Keratinocyte (primary cell): ENCODE measurements at regions not wholly inside any gene's neighbourhood (a gene's known extent, or its start where the extent isn't known, plus 50 kb on each side); places are given as distances from the start of the nearest gene placed in this dataset.

Experiments used
- DNase-seq: peaks from one replicate; pipeline ENCODE4 v3.0.0-alpha.2; 2011; ENCODE audit warnings: low read depth, missing footprints, low spot score
- FAIRE-seq: peaks from 2 replicates; lab custom pipeline; 2011; peaks lifted over from hg19 to GRCh38; lab: Jason Lieb, UNC
- H2AFZ ChIP-seq: 2 replicates; pipeline ENCODE4 v1.6.0; 2012; ENCODE audit warnings: low read length, control low read depth, inconsistent platforms; ENCODE audit not compliant: control insufficient read depth
- H3K27ac ChIP-seq: 2 replicates; pipeline ENCODE4 v1.5.1; 2011; ENCODE audit warnings: low read length; ENCODE audit not compliant: control insufficient read depth, insufficient read depth
- H3K27me3 ChIP-seq: 3 replicates; pipeline ENCODE4 v1.6.0; 2011; ENCODE audit warnings: low read length; ENCODE audit not compliant: control insufficient read depth, insufficient read depth; ENCODE audit errors: extremely low read depth
- H3K36me3 ChIP-seq, 2 experiments: 2 replicates in 1 of 2; 3 replicates in 1 of 2; pipeline ENCODE4 v1.5.1; 2011; ENCODE audit warnings: low read length in 2 of 2, mild to moderate bottlenecking in 1 of 2; ENCODE audit not compliant: control insufficient read depth in 2 of 2, insufficient read depth in 2 of 2; ENCODE audit errors: extremely low read depth in 1 of 2
- H3K4me1 ChIP-seq: 3 replicates; pipeline ENCODE4 v1.5.1; 2011; ENCODE audit warnings: low read length; ENCODE audit not compliant: control insufficient read depth, insufficient read depth; ENCODE audit errors: extremely low read depth
- H3K4me2 ChIP-seq: 3 replicates; pipeline ENCODE4 v1.6.0; 2011; ENCODE audit warnings: low read depth, low read length; ENCODE audit not compliant: control insufficient read depth, insufficient read depth; ENCODE audit errors: extremely low read depth
- H3K4me3 ChIP-seq, 3 experiments: fragments of 200-600 bp in 1 of 3; sonication (generic) in 1 of 3; 2 replicates in 2 of 3; 3 replicates in 1 of 3; pipeline ENCODE4 v1.5.1; 2011 to 2016; ENCODE audit warnings: low read length in 3 of 3, mild to moderate bottlenecking in 3 of 3, control low read depth in 2 of 3, inconsistent platforms in 1 of 3, low read depth in 1 of 3, mixed read lengths in 1 of 3, mixed run types in 1 of 3, moderate library complexity in 1 of 3; ENCODE audit not compliant: control insufficient read depth in 2 of 3, insufficient read depth in 2 of 3; ENCODE audit errors: extremely low read depth in 1 of 3
- H3K79me2 ChIP-seq: 2 replicates; pipeline ENCODE4 v1.6.0; 2012; ENCODE audit warnings: low read length; ENCODE audit not compliant: control insufficient read depth, insufficient read depth
- H3K9ac ChIP-seq: 3 replicates; pipeline ENCODE4 v1.6.0; 2011; ENCODE audit warnings: low read length; ENCODE audit not compliant: control insufficient read depth, insufficient read depth; ENCODE audit errors: extremely low read depth
- H3K9me1 ChIP-seq: 3 replicates; pipeline ENCODE4 v1.6.0; 2011; ENCODE audit warnings: low read length; ENCODE audit not compliant: control insufficient read depth, insufficient read depth; ENCODE audit errors: extremely low read depth
- H3K9me3 ChIP-seq: 2 replicates; pipeline ENCODE4 v1.5.1; 2012; ENCODE audit warnings: low read depth, low read length; ENCODE audit not compliant: control insufficient read depth
- H4K20me1 ChIP-seq: 3 replicates; pipeline ENCODE4 v1.6.0; 2011; ENCODE audit warnings: low read length; ENCODE audit not compliant: control insufficient read depth, insufficient read depth; ENCODE audit errors: extremely low read depth
- CTCF ChIP-seq, 3 experiments: IDR thresholded peaks in 1 of 3; conservative IDR thresholded peaks in 1 of 3; optimal IDR thresholded peaks in 1 of 3; 2 replicates in 2 of 3; 3 replicates in 1 of 3; pipeline versions ENCODE3 to v1.5.1; 2011; ENCODE audit warnings: low read length in 3 of 3, mild to moderate bottlenecking in 3 of 3, moderate library complexity in 2 of 3, control low read depth in 1 of 3, inconsistent platforms in 1 of 3; ENCODE audit not compliant: insufficient read depth in 2 of 3; ENCODE audit errors: extremely low read depth in 1 of 3
- EZH2 ChIP-seq: IDR thresholded peaks from one replicate; pipeline ENCODE4 v1.6.1; 2012; ENCODE audit warnings: inconsistent platforms, mild to moderate bottlenecking, low read length, moderate library complexity
- dilution Hi-C: fragments of 300-500 bp; cut with MboI; formaldehyde crosslinking; loops from one replicate; pipeline ENCODE4 v1.7.0; 2020; ENCODE audit warnings: low sequenced_read_pairs; ENCODE audit not compliant: extremely low pct_ligation_motif_present

GRCh38 chr1:101522486-101522885 is 285.7 kb downstream of the S1PR1 start:
- H3K9me3 ChIP-seq, result no peaks in the 10 kb centered on the region
- TF ChIP-seq EZH2 (no peak), CTCF (optimal IDR thresholded peaks at IDR 0.05 in 1 of 3, IDR thresholded peaks at IDR 0.05 in 1 of 3, conservative IDR thresholded peaks at IDR 0.05 in 1 of 3; ENCODE audit: extremely low read depth in 1 of 3, insufficient read depth in 2 of 3, low read length in 3 of 3) (no peak)
- H3K4me3 ChIP-seq, result no peak overlapping the region
- H3K9ac ChIP-seq, result no peak overlapping the region
- no peak overlapping the region for H3K27ac ChIP-seq
- no peak overlapping the region for H3K4me2 ChIP-seq
- no peak for FAIRE-seq
- DNase-seq, result no peak
- H4K20me1 ChIP-seq, result no peaks in the 10 kb centered on the region
- H3K9me1 ChIP-seq, result no peaks in the 10 kb centered on the region
- dilution Hi-C loops, result no loop called here
- no peaks in the 10 kb centered on the region for H3K79me2 ChIP-seq
- no peaks in the 10 kb centered on the region for H3K36me3 ChIP-seq
- H3K4me1 ChIP-seq, result no peaks in the 10 kb centered on the region
- H3K27me3 ChIP-seq, result no peaks in the 10 kb centered on the region
- no peak overlapping the region for H2AFZ ChIP-seq

GRCh38 chr1:101526813-101527212 is 290.0 kb downstream of the S1PR1 start:
- DNase-seq, result no peak

More at GRCh38 chr1:101526813-101527212, 290.0 kb downstream of the S1PR1 start:
- Histone ChIP-seq H3K27ac (no peak overlapping the region), H2AFZ (peak overlapping the region; percentile 49), H3K4me2 (no peak overlapping the region), H3K9me3 (no peaks in the 10 kb centered on the region), H3K4me1 (no peaks in the 10 kb centered on the region), H3K9ac (no peak overlapping the region), H4K20me1 (no peaks in the 10 kb centered on the region), H3K36me3 (no peaks in the 10 kb centered on the region), H3K79me2 (no peaks in the 10 kb centered on the region), H3K27me3 (no peaks in the 10 kb centered on the region), H3K4me3 (no peak overlapping the region), H3K9me1 (no peaks in the 10 kb centered on the region)
- dilution Hi-C loops, result no loop called here
- TF ChIP-seq CTCF (optimal IDR thresholded peaks at IDR 0.05 in 1 of 3, IDR thresholded peaks at IDR 0.05 in 1 of 3, conservative IDR thresholded peaks at IDR 0.05 in 1 of 3; ENCODE audit: extremely low read depth in 1 of 3, insufficient read depth in 2 of 3, low read length in 3 of 3), result no peak
- no peak for TF ChIP-seq EZH2
- FAIRE-seq, result no peak
